GM12874 (cell line): ENCODE measurements at regions not wholly inside any gene's neighbourhood (a gene's known extent, or its start where the extent isn't known, plus 50 kb on each side); places are given as distances from the start of the nearest gene placed in this dataset.

Source experiments
- CTCF ChIP-seq: IDR thresholded peaks from 2 replicates; pipeline ENCODE4 v1.5.1; 2011; ENCODE audit warnings: low read depth, mild to moderate bottlenecking, control low read depth, low read length, moderate library complexity; ENCODE audit not compliant: insufficient read depth

- TF ChIP-seq CTCF: no peak
Measured at GRCh38 chr21:29236201-29236600, 62.5 kb upstream of the BACH1 start.

GRCh38 chr21:29237110-29238052, 61.3 kb upstream of the BACH1 start:
- no peak for TF ChIP-seq CTCF

- no peak for TF ChIP-seq CTCF
Measured at GRCh38 chr21:29238053-29238966, 60.4 kb upstream of the BACH1 start.

- TF ChIP-seq CTCF: no peak
Measured at GRCh38 chr21:29238967-29239290, 59.8 kb upstream of the BACH1 start.

- TF ChIP-seq CTCF: no peak
Measured at GRCh38 chr21:29240136-29240535, 58.6 kb upstream of the BACH1 start.

- no peak for TF ChIP-seq CTCF
Measured at GRCh38 chr21:29242201-29242600, 56.5 kb upstream of the BACH1 start.

- TF ChIP-seq CTCF: no peak
Measured at GRCh38 chr21:29243188-29243587, 55.5 kb upstream of the BACH1 start.
